GM23248 (cell line): ENCODE measurements at regions not wholly inside any gene's neighbourhood (a gene's known extent, or its start where the extent isn't known, plus 50 kb on each side); places are given as distances from the start of the nearest gene placed in this dataset.

Experiments
- EZH2 ChIP-seq: fragments of 200-600 bp; sonication (generic); IDR thresholded peaks from 2 replicates; pipeline ENCODE4 v1.6.1; 2018; ENCODE audit warnings: antibody characterized with exemption, mild to moderate bottlenecking; ENCODE audit not compliant: insufficient read depth, poor library complexity, severe bottlenecking
- EZH2phosphoT487 ChIP-seq: fragments of 200-600 bp; sonication (generic); IDR thresholded peaks from 2 replicates; pipeline ENCODE4 v1.6.1; 2018; ENCODE audit warnings: antibody characterized with exemption, moderate library complexity, mild to moderate bottlenecking, low read depth; ENCODE audit not compliant: insufficient read depth

GRCh38 chr6:51184046-51184445, 365.4 kb downstream of the TFAP2B start:
- TF ChIP-seq EZH2phosphoT487 (no peak), EZH2 (no peak)
